NAMALWA (cell line): ENCODE measurements at regions not wholly inside any gene's neighbourhood (a gene's known extent, or its start where the extent isn't known, plus 50 kb on each side); places are given as distances from the start of the nearest gene placed in this dataset.
A peak's percentile ranks its signal among the peaks of the same experiment; 100 is the strongest.

Experiments used
- DNase-seq: peaks from one replicate; pipeline ENCODE4 v3.0.0-alpha.2; 2015; ENCODE audit warnings: low spot score

GRCh38 chr17:77444984-77445759 is 304.4 kb downstream of the SEC14L1 start:
- peak; percentile 93 for DNase-seq

DNA sequence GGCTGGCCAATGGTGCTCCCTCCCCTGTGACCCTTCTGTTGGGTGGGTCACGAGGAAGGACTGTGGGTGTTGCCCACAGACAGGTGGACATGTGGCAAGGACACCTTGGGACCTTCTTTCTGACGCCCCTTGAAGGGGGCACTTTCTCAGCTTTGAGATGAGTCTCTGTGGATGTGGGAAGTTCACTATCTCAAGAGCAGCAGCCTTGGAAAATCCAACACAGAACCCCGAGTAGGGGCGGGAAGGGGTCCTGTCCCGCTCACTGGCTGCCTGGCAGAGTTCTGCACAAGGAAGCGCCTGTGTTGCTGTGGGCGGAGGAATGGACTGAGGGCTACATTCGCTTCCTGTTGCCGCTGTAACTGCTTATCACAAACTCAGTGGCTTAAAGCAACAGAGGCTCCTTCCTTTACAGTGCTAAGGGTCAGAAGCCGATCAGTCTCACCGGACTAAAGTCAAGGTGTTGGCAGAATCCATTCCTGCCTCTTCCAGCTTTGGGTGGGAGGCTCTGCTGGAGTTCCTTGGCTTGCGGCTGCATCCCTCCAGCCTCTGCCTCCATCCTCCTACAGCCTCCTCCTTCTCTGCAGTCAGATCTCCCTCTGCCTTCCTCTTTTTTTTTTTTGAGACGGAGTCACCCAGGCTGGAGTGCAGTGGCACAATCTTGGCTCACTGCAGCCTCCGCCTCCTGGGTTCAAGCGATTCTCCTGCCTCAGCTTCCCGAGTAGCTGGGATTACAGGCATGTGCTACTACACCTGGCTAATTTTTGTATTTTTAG is 305.2 kb downstream of the SEC14L1 start:
- peak; percentile 87 for DNase-seq

DNA sequence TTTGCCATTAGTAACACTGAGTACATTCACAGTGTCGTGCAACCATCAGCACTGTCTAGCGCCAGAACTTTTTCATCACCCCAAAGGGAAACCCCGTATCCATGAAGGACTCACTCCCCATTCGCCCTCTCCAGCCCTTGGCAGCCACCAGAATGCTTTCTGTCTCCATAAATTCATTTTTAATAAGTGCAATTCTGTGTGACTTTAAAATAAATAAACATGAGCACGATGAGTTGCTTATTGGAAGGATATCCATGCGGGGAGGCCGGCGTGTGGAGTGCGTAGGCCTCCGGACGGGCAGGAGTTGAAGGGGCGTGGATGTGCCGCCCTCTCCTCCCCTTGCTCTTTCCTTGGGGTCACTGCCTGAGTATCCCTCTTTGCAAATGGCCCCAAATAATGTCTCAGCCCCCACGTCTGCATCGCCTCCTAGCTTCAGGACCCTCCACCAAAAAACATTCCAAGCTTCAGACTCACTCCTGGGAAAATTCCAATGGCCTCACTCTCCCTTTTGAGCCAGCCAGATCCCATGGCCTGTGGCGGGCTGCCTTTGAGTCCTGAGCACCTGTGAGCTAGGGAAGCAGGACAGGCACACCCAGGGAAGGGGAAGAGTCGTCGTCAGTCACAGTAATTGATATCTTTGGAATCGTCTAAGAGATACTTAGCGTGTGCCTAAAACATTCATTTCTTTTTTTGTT is 306.3 kb downstream of the SEC14L1 start:
- no peak for DNase-seq

DNA sequence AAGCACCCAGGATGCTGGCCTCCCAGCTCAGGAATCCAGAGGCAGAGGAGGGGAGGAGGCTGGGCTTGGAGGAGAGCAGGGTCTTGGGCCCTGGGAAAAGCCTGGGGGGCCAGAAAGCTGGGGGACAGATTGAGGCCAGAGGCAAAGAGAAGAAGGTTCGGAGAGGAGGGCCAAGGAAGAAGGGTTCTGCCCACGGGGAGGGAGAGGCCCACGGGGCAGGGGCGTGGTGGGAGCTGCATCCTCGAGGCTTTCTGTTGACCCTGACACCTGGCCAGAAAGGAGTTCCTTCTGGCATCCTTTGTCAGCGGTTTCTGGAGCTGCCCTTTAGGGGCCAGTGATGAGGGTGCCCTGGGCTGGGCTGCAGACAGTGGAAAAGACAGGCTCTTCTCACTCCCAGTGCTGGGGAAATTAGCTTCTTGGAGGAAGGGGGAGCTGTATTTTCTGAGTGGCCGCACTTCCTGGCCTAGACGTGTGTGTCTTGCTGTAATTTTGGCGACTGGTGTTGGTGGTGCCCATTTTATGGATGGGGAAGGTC is 308.7 kb downstream of the SEC14L1 start:
- DNase-seq: no peak

GRCh38 chr17:77449908-77450741 is 309.4 kb downstream of the SEC14L1 start:
- no peak for DNase-seq

DNA sequence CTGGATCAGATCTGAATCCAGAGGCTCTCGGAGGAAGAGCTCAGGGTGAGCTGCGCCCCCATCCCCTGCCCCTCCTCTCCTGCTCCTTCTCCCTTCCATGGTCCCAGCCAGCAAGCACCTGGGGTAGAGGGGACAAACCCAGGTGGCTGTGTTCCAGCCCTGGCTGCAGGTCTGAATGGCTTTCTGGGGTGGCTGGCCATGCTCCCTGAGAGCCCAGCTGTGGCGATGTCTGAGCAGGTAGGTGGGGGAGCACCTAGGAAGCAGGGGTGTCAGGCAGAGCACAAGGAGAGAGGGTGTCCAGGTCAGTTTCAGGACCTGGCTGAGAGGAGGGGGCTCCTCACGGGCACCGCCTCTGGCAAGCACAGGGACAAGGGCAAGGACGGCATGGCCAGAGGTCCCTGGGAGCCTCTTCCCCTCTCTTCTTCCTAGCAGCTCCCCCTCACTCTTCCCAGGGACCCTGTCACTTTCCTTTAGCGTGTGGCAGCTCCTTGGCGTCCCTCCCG is 310.0 kb downstream of the SEC14L1 start:
- no peak for DNase-seq

- peak; percentile 65 for DNase-seq
Measured at GRCh38 chr17:77451245-77451893, 310.6 kb downstream of the SEC14L1 start.

- DNase-seq: peak; percentile 53
Measured at GRCh38 chr17:77451894-77452852, 311.4 kb downstream of the SEC14L1 start.

DNA sequence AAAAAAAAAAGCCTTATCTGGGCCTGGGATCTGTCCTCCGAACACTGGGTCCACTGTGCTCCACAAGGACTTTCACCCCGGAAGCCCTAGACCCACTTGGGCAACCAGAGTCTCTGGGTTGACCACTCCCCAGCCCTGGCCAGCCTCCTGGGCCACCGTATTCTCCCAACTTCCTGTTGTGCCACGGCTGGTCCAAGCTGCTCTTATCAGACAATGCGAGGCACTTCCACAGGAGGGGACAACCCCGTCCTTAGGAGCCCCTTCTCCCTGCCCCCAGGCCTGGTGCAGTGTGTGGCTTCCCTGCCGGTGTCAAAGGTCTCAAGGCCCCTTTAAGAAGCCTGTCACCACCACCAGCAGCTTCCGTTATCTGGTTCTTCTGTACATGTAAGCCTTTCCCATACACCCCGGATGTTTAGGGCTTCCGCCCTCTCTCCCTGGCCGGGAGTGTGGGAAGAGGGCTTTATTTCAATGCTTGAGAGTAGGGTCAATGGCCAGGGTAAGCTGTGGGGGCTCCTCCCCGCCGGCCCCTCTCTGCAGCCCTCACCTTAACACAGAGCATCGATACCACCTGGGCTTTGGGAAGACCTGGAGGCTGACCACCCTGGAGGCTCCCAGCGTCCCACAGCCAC is 313.0 kb downstream of the SEC14L1 start:
- peak; percentile 62 for DNase-seq

DNA sequence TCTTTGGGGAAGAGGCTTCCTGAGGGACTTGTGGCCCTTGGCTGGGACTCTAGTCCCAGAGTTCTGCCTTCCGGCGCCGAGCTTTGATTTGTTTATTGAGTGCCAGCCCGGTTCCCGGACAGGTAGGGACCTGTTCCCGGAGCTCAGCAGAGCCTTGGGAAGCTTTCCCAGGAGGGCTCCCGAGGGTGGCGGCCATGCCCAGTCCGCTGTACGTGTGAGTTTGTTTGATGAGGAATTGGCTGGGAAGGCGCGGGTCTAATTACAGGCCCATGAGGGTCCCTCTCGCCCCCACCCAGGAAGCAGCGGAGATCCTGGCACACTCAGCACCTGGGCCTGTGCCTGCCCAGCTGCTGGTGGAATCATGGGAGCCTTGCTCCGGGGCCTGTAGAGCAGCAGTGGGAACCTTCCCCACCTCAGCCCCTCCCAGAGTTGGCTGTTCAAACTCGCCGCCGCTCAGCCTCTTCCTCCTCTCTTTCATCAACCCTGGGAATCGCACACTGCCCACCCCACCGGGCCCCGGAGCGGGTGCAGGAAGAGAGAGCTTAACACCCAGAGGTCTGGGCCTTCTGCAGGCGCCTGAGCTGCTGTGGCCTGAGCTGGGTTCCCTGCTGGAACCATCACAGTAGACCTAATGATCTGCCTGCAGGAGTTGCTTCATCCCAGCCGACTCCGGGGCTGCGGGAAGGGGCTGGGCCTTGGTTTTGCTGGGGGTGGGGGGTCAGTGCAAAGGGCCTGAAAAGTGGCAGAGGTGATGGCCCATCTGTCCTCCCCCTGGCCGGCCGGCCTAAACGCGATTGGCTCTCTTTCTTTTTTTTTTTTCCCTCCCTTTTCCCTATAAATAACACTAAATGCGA is 313.7 kb downstream of the SEC14L1 start:
- DNase-seq: no peak

GRCh38 chr17:77455111-77455890 is 314.5 kb downstream of the SEC14L1 start:
- no peak for DNase-seq

DNA sequence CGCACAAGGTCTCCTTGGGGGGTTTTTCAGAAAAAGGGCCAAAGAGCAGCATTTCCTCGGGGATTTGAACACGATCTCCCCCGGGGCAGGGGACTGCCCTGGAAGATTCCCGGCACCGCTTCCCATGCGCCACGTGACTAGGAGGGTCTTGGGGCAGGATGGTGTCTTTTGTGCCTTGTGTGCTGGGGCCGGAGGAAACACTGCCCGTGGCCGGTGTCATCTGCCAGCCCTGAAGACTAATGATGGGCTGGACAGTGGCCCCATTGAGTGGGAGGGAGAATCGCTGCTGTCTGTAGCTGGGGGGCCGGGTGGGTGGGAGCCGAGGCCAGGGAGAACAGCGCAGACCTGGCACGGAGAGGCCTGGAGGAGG is 315.1 kb downstream of the SEC14L1 start:
- no peak for DNase-seq

- DNase-seq: no peak
Measured at GRCh38 chr17:77456271-77456950, 315.6 kb downstream of the SEC14L1 start.

GRCh38 chr17:77456951-77457548 is 316.3 kb downstream of the SEC14L1 start:
- no peak for DNase-seq

- no peak for DNase-seq
Measured at GRCh38 chr17:77457572-77458201, 316.9 kb downstream of the SEC14L1 start.
